ENCODE measurements at regions not wholly inside any gene's neighbourhood (a gene's known extent, or its start where the extent isn't known, plus 50 kb on each side); places are given as distances from the start of the nearest gene placed in this dataset.

- H3K9me2 ChIP-seq (replicated peaks; ENCODE audit: low read depth, low read length), result no peaks in the 10 kb centered on the region
- H3F3A ChIP-seq (ENCODE audit: low read depth), result no peaks in the 10 kb centered on the region
- no peak overlapping the region for H3K9ac ChIP-seq (ENCODE audit: low read depth, low read length, poor library complexity, severe bottlenecking)
- TF ChIP-seq CTCF (conservative IDR thresholded peaks at IDR 0.05; ENCODE audit: low read length) (no peak), EZH2phosphoT487 (IDR thresholded peaks at IDR 0.05; ENCODE audit: borderline replicate concordance) (no peak)
- H3K36me3 ChIP-seq (ENCODE audit: insufficient read depth, low read length), result no peaks in the 10 kb centered on the region
- H3K4me2 ChIP-seq (ENCODE audit: low read depth, low read length, poor library complexity, severe bottlenecking), result no peak overlapping the region
- H4K20me1 ChIP-seq (ENCODE audit: insufficient read depth, low read length, poor library complexity, severe bottlenecking), result no peaks in the 10 kb centered on the region
- no peaks in the 10 kb centered on the region for H3K27me3 ChIP-seq (ENCODE audit: insufficient read depth, low read length, poor library complexity, severe bottlenecking)
- H3K4me1 ChIP-seq (ENCODE audit: insufficient read depth, low read length, poor library complexity, severe bottlenecking), result no peaks in the 10 kb centered on the region
- H3K79me2 ChIP-seq (ENCODE audit: insufficient read depth, low read length), result no peaks in the 10 kb centered on the region
- H3K9me3 ChIP-seq (ENCODE audit: insufficient read depth, low read depth, low read length), result no peaks in the 10 kb centered on the region
- H2AFZ ChIP-seq (ENCODE audit: low read length), result no peak overlapping the region
- no peak overlapping the region for H3K4me3 ChIP-seq (ENCODE audit: low read length, poor library complexity, severe bottlenecking)
Observed at GRCh38 chr13:63117710-63118109, 1702.1 kb upstream of the PCDH20 start.

GRCh38 chr13:63112799-63113395 lies 1697.2 kb upstream of the PCDH20 start:
- H3K27me3 ChIP-seq (ENCODE audit: insufficient read depth, low read length, poor library complexity, severe bottlenecking), result no peaks in the 10 kb centered on the region
- no peaks in the 10 kb centered on the region for H3K9me3 ChIP-seq (ENCODE audit: insufficient read depth, low read depth, low read length)
- H3K9me2 ChIP-seq (replicated peaks; ENCODE audit: low read depth, low read length), result no peaks in the 10 kb centered on the region
- H3K4me2 ChIP-seq (ENCODE audit: low read depth, low read length, poor library complexity, severe bottlenecking), result no peak overlapping the region
- no peak overlapping the region for H3K4me3 ChIP-seq (ENCODE audit: low read length, poor library complexity, severe bottlenecking)
- H2AFZ ChIP-seq (ENCODE audit: low read length), result no peak overlapping the region
- no peaks in the 10 kb centered on the region for H3K79me2 ChIP-seq (ENCODE audit: insufficient read depth, low read length)
- TF ChIP-seq EZH2phosphoT487 (IDR thresholded peaks at IDR 0.05; ENCODE audit: borderline replicate concordance) (no peak), CTCF (conservative IDR thresholded peaks at IDR 0.05; ENCODE audit: low read length) (no peak)
- H3F3A ChIP-seq (ENCODE audit: low read depth), result no peaks in the 10 kb centered on the region
- H4K20me1 ChIP-seq (ENCODE audit: insufficient read depth, low read length, poor library complexity, severe bottlenecking), result no peaks in the 10 kb centered on the region
- H3K9ac ChIP-seq (ENCODE audit: low read depth, low read length, poor library complexity, severe bottlenecking), result no peak overlapping the region
- no peaks in the 10 kb centered on the region for H3K4me1 ChIP-seq (ENCODE audit: insufficient read depth, low read length, poor library complexity, severe bottlenecking)
- H3K36me3 ChIP-seq (ENCODE audit: insufficient read depth, low read length), result no peaks in the 10 kb centered on the region

- Histone ChIP-seq H4K20me1 (ENCODE audit: insufficient read depth, low read length, poor library complexity, severe bottlenecking) (no peaks in the 10 kb centered on the region), H2AFZ (ENCODE audit: low read length) (no peak overlapping the region), H3K79me2 (ENCODE audit: insufficient read depth, low read length) (no peaks in the 10 kb centered on the region), H3K4me2 (ENCODE audit: low read depth, low read length, poor library complexity, severe bottlenecking) (no peak overlapping the region), H3K9me2 (replicated peaks; ENCODE audit: low read depth, low read length) (no peaks in the 10 kb centered on the region), H3K4me3 (ENCODE audit: low read length, poor library complexity, severe bottlenecking) (no peak overlapping the region), H3K36me3 (ENCODE audit: insufficient read depth, low read length) (no peaks in the 10 kb centered on the region), H3K4me1 (ENCODE audit: insufficient read depth, low read length, poor library complexity, severe bottlenecking) (no peaks in the 10 kb centered on the region), H3K9ac (ENCODE audit: low read depth, low read length, poor library complexity, severe bottlenecking) (no peak overlapping the region), H3K9me3 (ENCODE audit: insufficient read depth, low read depth, low read length) (no peaks in the 10 kb centered on the region), H3F3A (ENCODE audit: low read depth) (no peaks in the 10 kb centered on the region), H3K27me3 (ENCODE audit: insufficient read depth, low read length, poor library complexity, severe bottlenecking) (no peaks in the 10 kb centered on the region)
- TF ChIP-seq EZH2phosphoT487 (IDR thresholded peaks at IDR 0.05; ENCODE audit: borderline replicate concordance), result no peak
- TF ChIP-seq CTCF (conservative IDR thresholded peaks at IDR 0.05; ENCODE audit: low read length), result no peak
Observed at GRCh38 chr13:63110466-63110865, 1694.8 kb upstream of the PCDH20 start.

Data from Loucy (cell line).